ENCODE measurements at regions not wholly inside any gene's neighbourhood (a gene's known extent, or its start where the extent isn't known, plus 50 kb on each side); places are given as distances from the start of the nearest gene placed in this dataset.
"Not testable (repeated sequence)": the region's sequence is repeated elsewhere in the genome, so short reads cannot be mapped to it uniquely, and the experiment has no call there.

DNA sequence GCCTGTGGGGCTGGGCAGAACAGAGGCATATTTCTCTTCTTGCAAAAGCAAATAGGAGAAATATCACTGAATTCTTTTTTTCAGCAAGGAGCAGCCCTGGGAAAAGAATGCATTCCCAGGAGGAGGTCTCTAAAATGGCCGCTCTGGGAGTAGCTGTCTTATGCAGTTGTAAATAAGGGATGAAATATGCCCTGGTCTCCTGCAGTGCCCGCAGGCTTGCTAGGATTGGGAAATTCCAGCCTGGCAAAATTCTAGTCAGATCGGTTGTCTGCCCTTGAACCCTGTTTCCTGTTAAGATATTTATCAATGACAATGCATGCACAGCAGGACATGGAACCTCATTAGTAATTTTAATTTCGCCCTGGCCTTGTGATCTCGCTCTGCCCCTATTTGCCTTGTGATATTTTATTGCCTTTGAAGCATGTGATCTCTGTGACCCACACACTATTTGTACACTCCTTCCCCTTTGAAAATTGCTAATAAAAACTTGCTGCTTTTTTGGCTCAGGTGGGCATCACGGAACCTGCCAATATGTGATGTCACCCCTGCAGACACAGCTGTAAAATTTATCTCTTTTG, 1993.2 kb downstream of the PCDH9 start:
- Histone ChIP-seq H3K27me3 (ENCODE audit: control insufficient read depth, low read length) (no peaks in the 10 kb centered on the region), H3F3A (ENCODE audit: control insufficient read depth, insufficient read depth) (no peaks in the 10 kb centered on the region), H3K36me3 (ENCODE audit: control insufficient read depth, low read length) (no peaks in the 10 kb centered on the region), H3K4me3 (ENCODE audit: low read length) (no peak overlapping the region), H3K79me2 (ENCODE audit: control insufficient read depth, low read length) (no peaks in the 10 kb centered on the region), H3K9me2 (replicated peaks; ENCODE audit: control insufficient read depth, low read length) (no peaks in the 10 kb centered on the region), H3K27ac (ENCODE audit: low read depth, low read length) (no peak overlapping the region), H4K20me1 (ENCODE audit: control insufficient read depth, insufficient read depth, low read depth, low read length) (no peaks in the 10 kb centered on the region), H3K4me2 (ENCODE audit: low read length) (no peak overlapping the region), H3K4me1 (ENCODE audit: control insufficient read depth, low read length) (no peaks in the 10 kb centered on the region), H3K9me3 (ENCODE audit: control insufficient read depth, insufficient read depth, low read length) (no peaks in the 10 kb centered on the region)
- no peak for TF ChIP-seq EZH2phosphoT487 (IDR thresholded peaks at IDR 0.05; ENCODE audit: borderline replicate concordance, low read length)
- TF ChIP-seq CTCF (IDR thresholded peaks at IDR 0.05; ENCODE audit: low read depth, low read length, poor library complexity, severe bottlenecking), result no peak

- H3F3A ChIP-seq (ENCODE audit: control insufficient read depth, insufficient read depth), result no peaks in the 10 kb centered on the region; the same call in 1 of the 2 replicates
- H3K4me1 ChIP-seq (ENCODE audit: control insufficient read depth, low read length), result no peaks in the 10 kb centered on the region
- H3K9me3 ChIP-seq (ENCODE audit: control insufficient read depth, insufficient read depth, low read length), result no peaks in the 10 kb centered on the region
- H3K4me2 ChIP-seq (ENCODE audit: low read length), result no peak overlapping the region
- TF ChIP-seq CTCF (IDR thresholded peaks at IDR 0.05; ENCODE audit: low read depth, low read length, poor library complexity, severe bottlenecking) (no peak), EZH2phosphoT487 (IDR thresholded peaks at IDR 0.05; ENCODE audit: borderline replicate concordance, low read length) (no peak)
- H3K36me3 ChIP-seq (ENCODE audit: control insufficient read depth, low read length), result no peaks in the 10 kb centered on the region
- no peaks in the 10 kb centered on the region for H3K79me2 ChIP-seq (ENCODE audit: control insufficient read depth, low read length)
- H4K20me1 ChIP-seq (ENCODE audit: control insufficient read depth, insufficient read depth, low read depth, low read length), result no peaks in the 10 kb centered on the region
- H3K27me3 ChIP-seq (ENCODE audit: control insufficient read depth, low read length), result no peaks in the 10 kb centered on the region
- H3K9me2 ChIP-seq (replicated peaks; ENCODE audit: control insufficient read depth, low read length), result no peaks in the 10 kb centered on the region
- H3K4me3 ChIP-seq (ENCODE audit: low read length), result no peak overlapping the region
- H3K27ac ChIP-seq (ENCODE audit: low read depth, low read length), result no peak overlapping the region
Observed at GRCh38 chr13:65217471-65217995, 2012.6 kb downstream of the PCDH9 start.

DNA sequence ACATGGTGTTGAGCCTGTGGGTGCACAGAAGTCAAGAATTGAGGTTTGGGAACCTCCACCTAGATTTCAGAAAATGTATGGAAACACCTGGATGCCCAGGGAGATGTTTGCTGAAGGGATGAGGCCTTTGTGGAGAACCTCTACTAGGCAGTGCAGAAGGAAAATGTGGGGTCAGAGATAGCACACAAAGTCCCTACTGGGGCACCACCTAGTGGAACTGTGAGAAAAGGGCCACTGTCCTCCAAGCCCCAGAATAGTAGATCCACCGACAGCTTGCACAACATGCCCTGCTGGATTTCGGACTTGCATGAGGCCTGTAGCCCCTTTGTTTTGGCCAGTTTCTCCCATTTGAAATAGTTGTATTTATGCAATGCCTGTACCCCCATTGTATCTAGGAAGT, 2027.3 kb downstream of the PCDH9 start:
- H3K36me3 ChIP-seq (ENCODE audit: control insufficient read depth, low read length); H3K9me2 ChIP-seq (replicated peaks; ENCODE audit: control insufficient read depth, low read length); H3K4me3 ChIP-seq (ENCODE audit: low read length); H3K27me3 ChIP-seq (ENCODE audit: control insufficient read depth, low read length); H3K79me2 ChIP-seq (ENCODE audit: control insufficient read depth, low read length); H3K4me2 ChIP-seq (ENCODE audit: low read length); H3K9me3 ChIP-seq (ENCODE audit: control insufficient read depth, insufficient read depth, low read length); H3K27ac ChIP-seq (ENCODE audit: low read depth, low read length); H4K20me1 ChIP-seq (ENCODE audit: control insufficient read depth, insufficient read depth, low read depth, low read length); H3F3A ChIP-seq (ENCODE audit: control insufficient read depth, insufficient read depth); H3K4me1 ChIP-seq (ENCODE audit: control insufficient read depth, low read length): not testable (repeated sequence)

GRCh38 chr13:65188721-65189120, 2041.4 kb downstream of the PCDH9 start:
- Histone ChIP-seq H3K27ac (ENCODE audit: low read depth, low read length) (no peak overlapping the region), H3K27me3 (ENCODE audit: control insufficient read depth, low read length) (no peaks in the 10 kb centered on the region), H3F3A (ENCODE audit: control insufficient read depth, insufficient read depth) (no peaks in the 10 kb centered on the region), H3K4me1 (ENCODE audit: control insufficient read depth, low read length) (no peaks in the 10 kb centered on the region), H3K79me2 (ENCODE audit: control insufficient read depth, low read length) (no peaks in the 10 kb centered on the region), H3K4me2 (ENCODE audit: low read length) (no peak overlapping the region), H3K4me3 (ENCODE audit: low read length) (no peak overlapping the region), H3K36me3 (ENCODE audit: control insufficient read depth, low read length) (no peaks in the 10 kb centered on the region), H3K9me2 (replicated peaks; ENCODE audit: control insufficient read depth, low read length) (no peaks in the 10 kb centered on the region), H4K20me1 (ENCODE audit: control insufficient read depth, insufficient read depth, low read depth, low read length) (no peaks in the 10 kb centered on the region), H3K9me3 (ENCODE audit: control insufficient read depth, insufficient read depth, low read length) (no peaks in the 10 kb centered on the region)
- TF ChIP-seq EZH2phosphoT487 (IDR thresholded peaks at IDR 0.05; ENCODE audit: borderline replicate concordance, low read length), result no peak
- TF ChIP-seq CTCF (IDR thresholded peaks at IDR 0.05; ENCODE audit: low read depth, low read length, poor library complexity, severe bottlenecking), result no peak
